Hippocampal formation (tissue), 2 donors: ENCODE measurements at regions not wholly inside any gene's neighbourhood (a gene's known extent, or its start where the extent isn't known, plus 50 kb on each side); places are given as distances from the start of the nearest gene placed in this dataset.
"Not testable (repeated sequence)": the region's sequence is repeated elsewhere in the genome, so short reads cannot be mapped to it uniquely, and the experiment has no call there.

Experiments
- DNase-seq, 2 donors: peaks; one replicate each; lab custom pipeline; 2025; lab: John Stamatoyannopoulos, UW

DNA sequence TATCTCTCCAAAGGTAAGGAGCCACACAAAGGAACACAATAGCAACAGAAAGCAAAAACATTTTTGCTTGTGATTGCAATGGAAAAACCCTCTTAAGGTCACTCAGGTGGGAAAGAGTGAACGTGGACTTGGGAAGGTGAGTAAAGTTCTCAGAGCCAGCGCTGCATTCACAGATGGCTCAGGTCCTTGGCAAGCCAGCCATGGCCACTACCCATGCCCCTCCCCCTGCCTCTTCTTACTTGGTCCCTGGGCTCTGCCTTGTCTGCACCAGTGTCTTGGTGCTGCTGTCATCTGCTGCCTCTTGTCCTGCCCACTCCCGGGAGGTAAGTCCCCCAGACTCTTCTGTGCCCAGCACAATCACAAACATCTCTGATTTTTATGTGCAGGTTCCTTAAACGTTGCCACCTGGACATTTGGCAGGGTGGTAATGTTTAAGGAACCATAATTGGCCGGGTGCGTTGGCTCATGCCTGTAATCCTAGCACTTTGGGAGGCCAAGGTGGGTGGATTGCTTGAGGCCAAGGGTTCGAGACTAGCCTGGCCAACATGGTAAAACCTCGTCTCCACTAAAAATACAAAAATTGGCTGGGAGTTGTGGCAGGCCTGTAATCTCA is 74.6 kb downstream of the FEM1C start:
- DNase-seq: no peak

DNA sequence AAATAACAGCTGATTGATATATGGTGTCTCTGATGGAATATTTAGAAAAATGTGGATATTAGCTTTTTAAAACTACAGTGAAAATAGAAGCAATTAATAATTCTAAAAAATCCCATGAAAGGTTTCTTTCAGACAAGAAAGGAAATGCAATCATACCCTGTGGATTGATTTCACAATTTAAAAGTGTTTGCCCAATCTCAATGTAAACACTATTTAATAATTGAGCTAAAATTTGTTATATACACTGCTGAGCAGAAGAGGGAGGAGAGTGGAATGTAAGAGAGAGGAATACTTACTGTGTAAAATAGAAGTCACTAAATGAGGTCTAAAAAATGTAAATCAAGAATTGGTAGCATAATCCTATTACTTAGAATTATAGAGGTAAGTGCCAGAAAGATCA is 76.9 kb downstream of the FEM1C start:
- DNase-seq: no peak

DNA sequence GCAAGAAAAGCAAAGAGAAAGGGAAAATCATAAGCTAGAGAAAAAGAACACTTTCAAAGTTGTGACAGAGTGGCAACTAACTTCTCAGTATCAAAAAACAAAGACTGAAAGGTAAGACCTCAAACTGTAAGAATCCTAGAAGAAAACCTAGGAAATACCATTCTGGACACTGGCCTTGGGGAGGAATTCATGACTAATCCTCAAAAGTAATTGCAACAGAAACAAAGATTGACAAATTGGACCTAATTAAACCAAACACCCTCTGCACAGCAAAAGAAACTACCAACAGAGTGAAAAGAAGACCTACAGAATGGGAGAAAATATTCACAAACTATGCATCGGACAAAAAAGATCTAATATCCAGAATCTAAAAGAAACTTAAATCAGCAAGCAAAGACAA is 79.1 kb downstream of the FEM1C start:
- no peak for DNase-seq

DNA sequence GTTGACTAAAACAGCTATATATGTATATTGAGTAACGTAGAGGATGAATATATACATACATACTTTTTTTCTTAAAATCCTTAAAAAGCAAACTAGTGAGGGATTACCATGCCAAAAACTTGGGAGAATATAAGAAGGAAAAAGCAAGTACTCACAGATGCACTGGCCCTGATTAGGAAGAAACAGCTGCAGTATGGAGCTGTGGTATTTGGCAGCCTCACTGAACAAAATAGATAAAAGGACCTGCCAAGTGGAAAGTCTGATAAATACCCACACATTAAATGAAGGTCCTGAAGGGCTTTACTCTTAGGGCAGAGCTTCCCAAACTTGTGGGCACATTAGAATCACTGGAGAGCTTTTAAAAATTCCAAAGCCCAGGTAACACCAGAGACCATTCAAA is 80.6 kb downstream of the FEM1C start:
- no peak for DNase-seq

DNA sequence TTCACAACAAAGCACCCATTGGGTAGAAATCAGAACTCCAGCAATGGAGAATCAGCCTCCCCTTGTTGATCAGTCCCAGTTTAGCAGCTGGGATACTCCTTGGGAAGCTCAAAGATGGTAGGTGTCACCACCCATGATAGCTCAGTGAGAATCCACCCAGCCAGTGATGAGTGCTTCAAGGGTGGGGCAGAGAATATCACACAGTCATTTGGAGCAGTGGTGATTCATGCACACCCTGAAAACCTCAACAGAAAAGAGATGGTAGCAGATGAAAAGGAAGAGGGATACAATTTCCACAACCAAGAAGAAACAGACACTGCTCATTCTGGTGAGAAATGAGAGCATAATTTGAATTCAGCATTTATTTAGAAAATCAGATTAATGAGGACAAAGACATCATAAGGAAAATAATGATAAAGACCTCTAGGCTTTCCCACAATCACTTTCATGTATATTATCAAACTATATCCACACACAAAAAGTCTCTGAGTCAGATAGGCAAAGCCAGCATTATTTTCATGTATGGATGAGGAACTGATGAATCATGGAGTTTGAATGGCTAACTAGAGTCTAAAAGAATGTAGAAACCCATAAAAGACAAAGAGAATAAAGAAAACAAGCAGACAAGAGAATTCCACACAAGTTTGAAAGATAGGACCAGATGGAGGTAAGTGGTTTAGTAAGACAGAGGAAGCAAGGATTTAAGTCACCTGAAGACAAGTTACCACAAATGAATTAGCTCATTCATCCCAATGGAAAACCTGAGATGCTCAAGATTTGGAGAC is 82.9 kb downstream of the FEM1C start:
- DNase-seq: no peak

DNA sequence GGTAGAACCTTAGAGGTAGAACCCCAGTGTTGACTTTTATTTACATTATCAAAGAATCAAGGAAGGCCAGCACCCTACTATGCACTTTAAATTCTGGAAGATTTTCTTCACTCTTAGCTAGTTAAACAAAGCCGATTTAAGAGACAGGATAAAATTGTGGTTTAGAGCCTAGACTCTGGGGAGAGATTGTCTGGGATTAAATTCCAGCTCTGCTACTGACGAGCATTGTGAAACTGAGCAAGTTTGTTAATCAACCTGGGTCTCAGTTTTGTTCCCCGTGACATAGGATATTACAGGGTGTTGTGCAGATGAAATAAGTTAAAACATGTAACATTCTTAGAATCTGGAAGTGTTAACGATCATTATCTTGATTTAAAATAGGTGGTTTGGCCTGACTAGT is 83.5 kb downstream of the FEM1C start:
- no peak for DNase-seq

DNA sequence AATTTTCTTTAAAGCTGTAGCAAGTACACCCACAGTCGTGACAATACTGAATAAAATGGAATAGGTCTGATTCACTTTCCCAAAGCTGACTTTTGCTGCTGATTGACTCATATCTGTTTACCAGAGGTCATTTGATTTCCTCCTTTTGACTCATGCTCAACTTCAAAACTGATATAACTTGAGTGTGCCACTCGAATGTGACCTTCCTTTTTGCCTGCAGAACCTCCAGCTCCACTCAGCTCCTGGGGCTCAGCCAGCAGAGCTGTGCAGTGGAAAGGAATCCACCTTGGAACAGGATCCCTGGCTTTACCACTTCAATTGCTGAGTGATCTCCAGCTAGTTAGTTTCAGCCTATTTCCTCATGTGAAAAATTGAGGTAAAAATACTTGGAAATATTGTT is 84.1 kb downstream of the FEM1C start:
- no peak for DNase-seq

DNA sequence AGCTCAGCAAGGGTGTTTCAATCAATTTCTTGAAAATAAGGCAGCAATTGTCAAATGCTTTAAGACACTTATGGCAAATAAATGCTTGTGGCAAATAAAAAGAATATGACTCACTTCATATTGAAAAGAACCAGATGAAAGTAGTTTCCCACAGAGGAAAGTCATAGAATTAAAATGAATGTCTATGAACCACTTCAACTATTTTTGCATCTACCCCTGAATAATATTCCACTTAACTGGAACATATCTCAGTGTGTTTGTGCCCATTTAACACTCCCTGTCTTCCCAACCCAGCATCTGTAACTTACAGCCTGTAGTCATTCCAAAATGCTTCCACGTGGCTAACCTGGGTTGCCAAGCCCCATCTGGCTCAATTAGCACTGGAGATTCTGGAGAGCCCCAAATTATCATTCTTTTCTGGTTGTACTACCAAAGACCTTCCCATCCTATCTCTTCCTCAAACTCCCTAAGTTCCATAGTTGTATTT is 84.7 kb downstream of the FEM1C start:
- no peak for DNase-seq

DNA sequence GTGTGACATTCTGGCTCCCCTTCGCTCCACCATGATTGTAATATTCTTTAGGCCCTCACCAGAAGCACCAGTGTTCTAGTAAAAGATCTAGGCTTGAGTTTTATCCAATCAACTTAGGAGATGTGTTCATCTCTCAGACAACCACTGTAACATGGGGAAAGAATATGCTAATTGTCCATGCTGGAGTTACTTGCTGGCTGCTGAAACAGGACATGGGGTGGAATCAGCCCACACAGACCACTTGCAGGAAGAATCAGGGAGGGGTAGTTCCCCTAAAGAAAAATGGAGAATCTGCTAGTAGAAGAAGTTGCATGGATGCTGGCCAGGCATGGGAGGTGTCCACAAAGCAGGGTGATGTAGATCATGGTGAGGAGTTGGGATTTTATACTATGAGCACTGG is 86.2 kb downstream of the FEM1C start:
- no peak for DNase-seq

DNA sequence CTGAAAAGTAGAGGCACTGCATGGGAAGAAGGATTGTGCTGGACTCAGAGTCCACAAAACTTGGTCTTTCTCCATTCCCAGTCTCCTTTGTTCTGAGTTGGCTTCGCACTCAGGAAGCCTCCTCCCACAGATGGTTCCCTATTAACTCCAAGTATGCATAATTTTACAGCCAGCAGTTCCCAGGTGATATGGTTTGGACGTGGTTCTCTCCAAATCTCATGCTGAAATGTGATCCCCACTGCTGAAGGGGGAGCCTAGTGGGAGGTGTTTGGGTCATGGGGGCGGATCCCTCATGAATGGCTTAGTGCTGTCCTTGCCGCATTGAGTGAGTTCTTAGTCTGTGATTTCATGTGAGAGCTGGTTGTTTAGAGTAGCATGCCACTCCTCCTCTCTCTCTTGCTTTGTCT is 86.6 kb downstream of the FEM1C start:
- no peak for DNase-seq

DNA sequence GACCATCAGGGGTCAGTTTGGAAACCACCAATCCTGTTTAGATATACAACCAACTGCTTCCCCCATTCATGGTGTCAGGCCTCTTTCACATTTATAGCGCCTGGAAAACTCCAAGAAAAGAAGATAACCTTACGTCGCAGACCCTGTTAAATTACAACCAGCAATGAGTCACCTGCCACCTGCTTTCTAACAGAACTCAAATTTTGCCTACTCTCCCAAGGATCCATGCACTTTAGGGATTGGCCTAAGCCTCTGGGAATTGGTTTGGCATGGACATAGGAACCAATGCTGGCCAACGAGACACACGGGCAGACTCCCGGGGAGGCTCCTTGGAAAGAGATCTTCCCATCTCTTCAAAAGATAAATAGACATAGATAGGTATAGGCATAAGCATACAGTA is 87.0 kb downstream of the FEM1C start:
- no peak for DNase-seq

DNA sequence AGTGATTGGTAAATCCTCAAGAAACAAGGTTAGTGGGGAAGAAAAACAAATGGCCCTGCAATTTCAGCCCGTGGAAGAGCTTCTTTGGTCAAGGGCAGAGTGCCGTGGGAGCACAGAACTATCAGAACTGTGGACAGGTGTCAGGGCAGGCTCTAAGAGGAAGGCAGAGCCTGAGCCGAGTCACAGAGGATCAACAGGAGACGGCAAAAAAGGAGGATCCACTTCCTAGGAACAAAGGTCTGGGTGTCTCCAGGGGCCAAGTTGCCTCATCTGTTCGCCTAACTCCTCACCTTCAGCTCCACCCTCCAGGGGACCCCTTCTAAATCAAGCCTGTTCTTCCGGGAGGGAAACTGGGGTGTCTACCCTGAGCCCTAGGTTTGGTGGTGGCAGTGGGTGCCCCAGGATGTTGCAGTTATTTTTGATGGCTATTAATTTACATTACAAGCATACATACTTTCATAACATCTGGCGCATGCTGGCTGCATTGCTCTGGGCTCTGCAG is 88.0 kb downstream of the FEM1C start:
- no peak for DNase-seq

DNA sequence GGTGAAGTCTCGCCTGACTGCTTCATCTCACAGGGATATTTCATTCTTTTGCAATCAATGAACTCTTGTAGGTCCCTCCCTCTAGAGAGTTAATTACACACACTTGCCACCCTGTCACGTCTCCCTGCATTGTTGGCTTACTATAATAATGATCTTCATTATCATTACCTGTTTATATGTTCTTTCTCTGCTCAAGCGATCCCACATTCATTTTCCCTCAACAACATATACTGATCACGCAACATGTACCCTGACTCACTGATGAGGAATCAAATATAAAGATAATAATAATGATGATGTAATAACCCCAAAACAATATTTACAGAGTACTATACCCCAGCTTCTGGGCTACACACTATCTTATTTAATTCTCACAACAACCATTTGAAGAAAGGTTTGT is 88.5 kb downstream of the FEM1C start:
- no peak for DNase-seq

DNA sequence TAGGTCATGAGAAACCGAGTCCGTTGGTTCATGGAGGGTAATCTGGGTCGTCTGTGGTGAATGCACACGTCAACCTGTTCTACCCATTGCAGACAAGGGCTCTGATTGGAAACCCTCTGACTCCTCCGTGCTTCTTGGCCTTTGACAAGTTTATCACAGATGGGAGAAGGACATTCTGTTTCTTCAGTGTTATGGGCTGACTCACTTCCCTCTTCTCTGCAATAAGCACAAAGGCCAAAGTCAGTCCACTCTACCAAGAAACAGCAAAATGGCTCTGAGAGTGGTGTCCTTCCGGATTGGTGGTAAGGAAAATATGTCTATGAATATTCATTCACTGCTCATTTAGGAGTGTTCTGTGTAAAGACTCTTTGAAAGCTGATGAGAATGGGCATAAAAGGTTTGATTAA is 89.3 kb downstream of the FEM1C start:
- DNase-seq: no peak

DNA sequence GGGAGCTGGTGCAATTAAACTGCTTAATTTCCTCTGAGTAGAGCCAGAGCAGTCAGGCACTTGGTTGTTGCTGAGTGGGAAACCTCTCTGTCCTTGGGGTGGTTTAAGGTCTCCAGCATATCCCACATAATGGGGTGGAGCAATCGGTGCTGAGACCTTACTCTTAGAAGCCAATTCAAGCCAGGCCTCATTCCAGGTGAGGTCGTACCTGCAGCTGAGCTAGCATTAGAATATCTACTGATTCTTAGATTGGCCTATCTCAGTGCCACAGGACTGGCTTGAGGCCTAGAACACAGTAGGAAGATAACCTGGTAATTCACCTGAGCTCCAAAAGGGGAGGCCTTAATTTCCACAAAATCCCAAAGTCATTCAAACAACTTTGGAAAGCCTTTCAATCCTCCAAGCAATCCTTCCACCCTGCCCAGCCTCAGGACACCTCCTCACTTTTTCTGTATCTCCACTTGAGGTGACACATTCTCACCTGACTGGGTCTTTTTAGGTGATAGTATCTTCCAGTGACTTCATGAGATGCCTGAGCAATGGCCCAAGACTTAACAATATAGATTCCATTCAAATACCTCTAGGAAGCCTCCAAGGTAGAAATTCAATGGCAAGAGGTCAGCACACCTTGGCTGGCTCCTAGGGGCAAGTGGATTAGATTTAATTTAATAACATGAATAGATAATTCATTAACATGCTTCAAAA is 91.0 kb downstream of the FEM1C start:
- no peak for DNase-seq

DNA sequence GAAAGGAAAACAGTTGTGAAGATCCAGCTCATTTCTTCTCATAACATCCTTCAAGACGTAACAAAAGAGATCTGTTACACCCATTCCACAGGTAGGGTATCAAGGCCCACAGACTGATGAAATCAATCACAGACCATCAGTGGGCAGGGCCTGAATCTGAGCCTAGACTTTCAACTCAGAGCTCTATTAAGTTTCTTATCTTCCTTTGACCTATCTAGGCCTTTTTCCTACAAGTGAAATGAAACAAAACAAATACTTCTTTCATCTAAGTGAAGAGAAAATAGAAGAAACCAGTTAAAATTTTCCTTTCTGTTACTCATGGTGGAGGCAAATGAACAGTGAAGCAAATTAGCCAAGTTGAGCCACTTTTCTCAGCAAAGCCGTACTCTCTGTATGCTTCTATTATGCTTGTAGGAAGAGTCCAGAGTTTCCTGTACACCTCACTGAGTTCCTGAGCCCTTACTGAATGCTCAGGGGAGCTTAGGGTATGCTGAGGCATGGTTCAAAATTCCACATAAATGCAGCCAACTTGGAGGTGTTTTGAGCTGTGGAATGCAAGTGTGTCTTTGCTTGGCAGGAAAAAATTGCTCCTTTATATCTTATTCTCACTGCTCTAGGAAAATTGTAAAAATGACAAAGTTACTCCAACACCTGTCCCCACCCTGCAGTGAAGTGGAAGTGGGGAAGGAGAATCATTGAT is 91.9 kb downstream of the FEM1C start:
- DNase-seq: no peak

DNA sequence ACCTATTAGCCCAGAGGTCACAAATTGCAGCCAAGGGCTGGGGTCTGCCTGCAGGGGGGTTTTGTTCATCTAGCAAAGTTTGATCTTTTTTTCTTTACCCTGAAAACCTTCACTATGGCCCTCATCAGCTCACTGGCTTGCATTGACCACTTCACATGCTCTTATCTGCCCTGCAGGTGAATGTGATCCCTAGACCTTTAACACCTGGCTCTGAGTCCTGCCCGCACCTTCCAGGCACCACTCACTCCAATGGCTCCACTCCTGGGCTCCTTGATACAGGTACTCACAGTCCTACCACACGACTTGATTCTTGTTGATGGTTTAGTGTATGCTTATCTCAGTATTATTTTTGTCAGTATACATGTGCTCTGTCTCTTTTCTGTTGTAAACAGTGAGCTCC is 92.5 kb downstream of the FEM1C start:
- DNase-seq: no peak

DNA sequence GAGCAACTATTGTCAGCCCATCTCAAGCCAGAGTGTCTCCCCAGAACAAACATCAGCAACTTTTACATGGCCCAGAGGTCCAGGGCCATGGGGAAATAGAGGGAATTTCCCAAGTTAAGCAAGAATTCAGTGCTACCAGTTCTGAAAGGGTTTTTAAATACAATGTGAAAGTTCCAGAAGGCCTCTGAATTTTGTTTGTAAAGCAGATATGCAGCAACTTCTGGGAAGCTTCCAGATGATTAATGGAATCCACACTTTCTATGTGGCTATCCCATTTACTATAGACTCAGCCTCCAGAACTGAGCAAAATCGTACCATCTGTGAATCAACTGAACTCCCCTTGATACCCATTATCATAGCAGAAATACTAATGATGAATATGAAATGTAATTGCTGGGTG is 93.8 kb downstream of the FEM1C start:
- no peak for DNase-seq

DNA sequence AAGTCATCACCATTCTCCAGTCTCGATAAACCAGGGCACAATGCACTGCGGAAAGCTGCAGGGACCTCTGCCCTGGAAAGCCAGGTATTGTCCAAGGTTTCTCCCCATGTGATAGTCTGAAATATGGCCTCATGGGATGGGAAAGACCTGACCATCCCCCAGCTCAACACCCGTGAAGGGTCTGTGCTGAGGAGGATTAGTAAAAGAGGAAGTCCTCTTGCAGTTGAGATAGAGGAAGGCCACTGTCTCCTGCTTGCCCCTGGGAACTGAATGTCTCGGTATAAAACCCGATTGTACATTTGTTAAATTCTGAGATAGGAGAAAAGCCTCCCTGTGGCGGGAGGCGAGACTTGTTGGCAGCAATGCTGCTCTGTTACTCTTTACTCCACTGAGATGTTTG is 95.9 kb downstream of the FEM1C start:
- not testable (repeated sequence) for DNase-seq

DNA sequence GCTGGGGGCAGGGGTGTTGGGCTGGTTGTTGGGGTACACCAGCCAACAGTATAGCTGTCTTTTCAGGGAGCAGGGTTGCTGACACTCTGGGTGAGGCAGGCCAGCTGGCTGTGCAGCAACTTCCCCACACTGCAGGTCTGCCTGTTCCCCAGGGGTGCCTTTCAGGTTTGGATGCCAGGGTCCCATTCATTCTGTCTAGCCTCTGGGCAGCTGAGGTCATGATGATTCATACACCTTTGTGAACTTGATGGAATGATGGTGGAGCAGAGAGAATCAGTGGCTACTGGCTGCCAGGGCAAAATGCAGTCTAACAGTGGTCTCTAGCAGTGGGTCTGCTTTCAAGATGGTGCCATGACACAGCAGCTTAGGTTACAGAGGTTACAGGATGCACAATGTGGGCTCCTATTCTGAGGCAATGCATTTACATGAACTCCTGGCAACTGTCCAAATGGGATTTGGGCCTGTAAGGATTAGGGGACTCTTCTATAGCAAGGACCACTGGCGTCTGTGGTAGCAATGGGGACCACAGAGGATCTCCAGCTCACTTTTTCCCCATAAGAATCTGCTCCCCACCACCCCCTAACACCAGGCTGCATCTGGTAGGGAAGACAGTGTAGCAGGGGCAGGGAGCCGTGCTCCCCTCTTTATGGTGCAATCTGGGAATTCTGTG is 103.7 kb downstream of the FEM1C start:
- no peak for DNase-seq

DNA sequence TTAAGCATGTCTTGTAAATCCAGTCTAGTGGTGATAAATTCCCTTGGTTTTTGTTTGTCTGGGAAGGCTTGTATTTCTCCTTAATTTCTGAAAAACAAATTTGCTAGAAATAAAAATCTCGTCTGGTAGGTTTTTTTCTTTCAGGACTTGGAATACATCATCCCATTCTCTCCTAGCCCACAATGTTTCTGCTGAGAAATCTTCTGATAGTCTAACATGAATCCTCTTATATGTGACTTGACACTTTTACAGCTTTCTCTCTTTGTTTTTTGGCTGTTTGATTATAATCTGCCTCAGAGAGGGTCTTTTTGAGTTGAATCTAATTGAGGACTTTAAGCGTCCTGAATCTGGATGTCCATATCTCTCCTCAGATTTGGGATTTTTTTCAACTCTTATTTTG is 104.9 kb downstream of the FEM1C start:
- no peak for DNase-seq

DNA sequence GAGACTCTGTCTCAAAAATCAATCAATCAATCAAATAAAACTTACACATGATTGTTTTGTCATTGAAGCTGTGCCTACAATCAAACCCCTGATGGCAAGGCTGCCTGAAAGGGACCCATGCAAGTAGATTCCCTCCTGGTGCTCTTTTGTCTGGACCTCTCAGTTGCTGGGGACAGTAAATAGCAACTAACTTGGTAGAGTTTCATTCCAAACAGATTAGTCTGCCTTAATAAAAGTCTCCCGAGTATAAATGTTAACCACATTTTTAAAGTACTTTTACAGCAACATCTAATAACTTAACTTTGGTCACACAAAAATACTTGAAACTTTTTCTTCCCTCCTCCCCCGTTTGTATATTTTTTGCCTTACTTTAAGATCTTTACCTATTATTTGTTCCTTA is 105.5 kb downstream of the FEM1C start:
- DNase-seq: no peak
